IMR-90 (cell line): ENCODE measurements at regions not wholly inside any gene's neighbourhood (a gene's known extent, or its start where the extent isn't known, plus 50 kb on each side); places are given as distances from the start of the nearest gene placed in this dataset.

Source experiments
- CEBPB ChIP-seq: IDR thresholded peaks from 2 replicates; pipeline ENCODE4 v1.6.1; 2012; ENCODE audit warnings: low read depth, low read length, improper control_type of control experiment
- CHD1 ChIP-seq: IDR thresholded peaks from 2 replicates; pipeline ENCODE4 v1.6.1; 2012; ENCODE audit warnings: low read depth, low read length, improper control_type of control experiment
- MAFK ChIP-seq: IDR thresholded peaks from 2 replicates; pipeline ENCODE4 v1.6.1; 2012; ENCODE audit warnings: low read depth, low read length, improper control_type of control experiment
- MAZ ChIP-seq: IDR thresholded peaks from 2 replicates; pipeline ENCODE4 v1.6.1; 2012; ENCODE audit warnings: low read depth, mild to moderate bottlenecking, low read length, improper control_type of control experiment, moderate library complexity, borderline replicate concordance
- NFE2L2 ChIP-seq: fragments of 150-350 bp; IDR thresholded peaks from 2 replicates; pipeline ENCODE4 v1.6.1; 2016; ENCODE audit warnings: low read depth, mild to moderate bottlenecking, low read length
- POLR2A ChIP-seq: IDR thresholded peaks from 2 replicates; pipeline ENCODE4 v1.6.1; 2012; ENCODE audit warnings: mild to moderate bottlenecking, low read depth, low read length
- RAD21 ChIP-seq: IDR thresholded peaks from 2 replicates; pipeline ENCODE4 v1.6.1; 2012; ENCODE audit warnings: low read length, improper control_type of control experiment
- RFX5 ChIP-seq: IDR thresholded peaks from 2 replicates; pipeline ENCODE4 v1.8.0; 2012; ENCODE audit warnings: low read depth, mild to moderate bottlenecking, low read length, moderate library complexity
- TF ChIP-seq, protein P1 (sequence below): conservative IDR thresholded peaks from 2 replicates; pipeline ENCODE4 v1.5.1; 2012; ENCODE audit warnings: mild to moderate bottlenecking, low read depth, low read length, improper control_type of control experiment
- TF ChIP-seq, protein P2 (sequence below): fragments of 150-350 bp; IDR thresholded peaks from 2 replicates; pipeline ENCODE4 v1.6.1; 2017; ENCODE audit warnings: mild to moderate bottlenecking, antibody characterized with exemption, low read length, low read depth
- TF ChIP-seq, protein P3 (sequence below): fragments of 150-350 bp; IDR thresholded peaks from 2 replicates; pipeline ENCODE4 v1.6.1; 2016; ENCODE audit warnings: low read depth, mild to moderate bottlenecking, low read length, moderate library complexity, borderline replicate concordance

DNA sequence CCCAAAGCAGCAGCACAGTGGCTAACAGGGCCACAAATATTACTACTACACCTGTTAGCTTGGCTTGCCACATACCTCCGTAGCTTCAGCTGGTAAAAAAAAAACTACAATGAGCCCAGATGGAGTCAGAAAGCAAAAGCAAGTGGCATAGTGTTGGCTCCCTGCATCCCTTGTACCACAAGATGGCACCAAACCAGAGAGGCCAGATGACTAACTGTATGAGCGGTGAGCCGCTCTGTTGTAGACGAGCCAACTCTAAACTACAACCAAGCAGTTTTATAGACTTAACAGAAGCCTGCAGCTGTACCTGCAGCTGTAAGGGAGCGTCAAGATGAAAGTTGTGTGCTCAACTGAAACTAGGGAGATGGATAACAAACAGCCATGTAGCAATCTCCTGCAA is 84.5 kb upstream of the MCHR2 start:
- TF ChIP-seq, protein P1, sequence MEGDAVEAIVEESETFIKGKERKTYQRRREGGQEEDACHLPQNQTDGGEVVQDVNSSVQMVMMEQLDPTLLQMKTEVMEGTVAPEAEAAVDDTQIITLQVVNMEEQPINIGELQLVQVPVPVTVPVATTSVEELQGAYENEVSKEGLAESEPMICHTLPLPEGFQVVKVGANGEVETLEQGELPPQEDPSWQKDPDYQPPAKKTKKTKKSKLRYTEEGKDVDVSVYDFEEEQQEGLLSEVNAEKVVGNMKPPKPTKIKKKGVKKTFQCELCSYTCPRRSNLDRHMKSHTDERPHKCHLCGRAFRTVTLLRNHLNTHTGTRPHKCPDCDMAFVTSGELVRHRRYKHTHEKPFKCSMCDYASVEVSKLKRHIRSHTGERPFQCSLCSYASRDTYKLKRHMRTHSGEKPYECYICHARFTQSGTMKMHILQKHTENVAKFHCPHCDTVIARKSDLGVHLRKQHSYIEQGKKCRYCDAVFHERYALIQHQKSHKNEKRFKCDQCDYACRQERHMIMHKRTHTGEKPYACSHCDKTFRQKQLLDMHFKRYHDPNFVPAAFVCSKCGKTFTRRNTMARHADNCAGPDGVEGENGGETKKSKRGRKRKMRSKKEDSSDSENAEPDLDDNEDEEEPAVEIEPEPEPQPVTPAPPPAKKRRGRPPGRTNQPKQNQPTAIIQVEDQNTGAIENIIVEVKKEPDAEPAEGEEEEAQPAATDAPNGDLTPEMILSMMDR, result peak; percentile 31
- no peak for TF ChIP-seq MAFK
- TF ChIP-seq, protein P2, sequence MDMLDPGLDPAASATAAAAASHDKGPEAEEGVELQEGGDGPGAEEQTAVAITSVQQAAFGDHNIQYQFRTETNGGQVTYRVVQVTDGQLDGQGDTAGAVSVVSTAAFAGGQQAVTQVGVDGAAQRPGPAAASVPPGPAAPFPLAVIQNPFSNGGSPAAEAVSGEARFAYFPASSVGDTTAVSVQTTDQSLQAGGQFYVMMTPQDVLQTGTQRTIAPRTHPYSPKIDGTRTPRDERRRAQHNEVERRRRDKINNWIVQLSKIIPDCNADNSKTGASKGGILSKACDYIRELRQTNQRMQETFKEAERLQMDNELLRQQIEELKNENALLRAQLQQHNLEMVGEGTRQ, result no peak
- TF ChIP-seq RAD21, result no peak
- TF ChIP-seq POLR2A, result no peak
- no peak for TF ChIP-seq RFX5
- TF ChIP-seq CEBPB, result no peak
- no peak for TF ChIP-seq CHD1
- no peak for TF ChIP-seq MAZ
- no peak for TF ChIP-seq NFE2L2
- TF ChIP-seq, protein P3, sequence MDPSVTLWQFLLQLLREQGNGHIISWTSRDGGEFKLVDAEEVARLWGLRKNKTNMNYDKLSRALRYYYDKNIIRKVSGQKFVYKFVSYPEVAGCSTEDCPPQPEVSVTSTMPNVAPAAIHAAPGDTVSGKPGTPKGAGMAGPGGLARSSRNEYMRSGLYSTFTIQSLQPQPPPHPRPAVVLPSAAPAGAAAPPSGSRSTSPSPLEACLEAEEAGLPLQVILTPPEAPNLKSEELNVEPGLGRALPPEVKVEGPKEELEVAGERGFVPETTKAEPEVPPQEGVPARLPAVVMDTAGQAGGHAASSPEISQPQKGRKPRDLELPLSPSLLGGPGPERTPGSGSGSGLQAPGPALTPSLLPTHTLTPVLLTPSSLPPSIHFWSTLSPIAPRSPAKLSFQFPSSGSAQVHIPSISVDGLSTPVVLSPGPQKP, result no peak
